ENCODE measurements at regions not wholly inside any gene's neighbourhood (a gene's known extent, or its start where the extent isn't known, plus 50 kb on each side); places are given as distances from the start of the nearest gene placed in this dataset.

DNA sequence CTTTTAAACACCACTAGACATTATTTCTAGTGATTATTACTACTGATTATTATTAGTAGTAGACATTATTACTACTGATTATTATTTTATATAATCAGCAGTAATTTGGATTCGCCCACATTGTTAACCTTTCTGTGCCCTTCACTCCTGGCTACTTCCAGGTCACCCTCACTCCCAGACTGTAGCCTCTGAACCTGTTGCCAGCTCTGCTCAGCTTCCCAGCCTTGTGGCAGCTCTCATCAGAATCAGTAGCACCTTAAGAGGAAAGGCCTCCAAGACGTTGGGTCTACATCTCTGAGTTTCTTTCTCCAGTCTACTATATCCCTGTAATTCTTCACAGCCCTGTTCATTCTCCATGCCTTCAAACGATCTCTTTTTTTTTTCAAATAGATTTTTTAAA is 137.0 kb downstream of the KATNIP start:
- Histone ChIP-seq H3K27ac (ENCODE audit: low read depth in 1 of 2, low read length in 2 of 2) (no peak overlapping the region), H3K4me1 (ENCODE audit: control insufficient read depth in 1 of 2, insufficient read depth in 2 of 2, low read length in 2 of 2) (no peaks in the 10 kb centered on the region), H3K9me3 (replicated peaks in 1 of 2; ENCODE audit: control insufficient read depth in 1 of 2, insufficient read depth in 1 of 2, low read length in 2 of 2) (no peaks in the 10 kb centered on the region), H3K4me3 (replicated peaks in 1 of 3; ENCODE audit: low read depth in 2 of 3, low read length in 3 of 3) (no peak overlapping the region), H3K27me3 (ENCODE audit: control insufficient read depth in 2 of 2, insufficient read depth in 2 of 2, low read length in 2 of 2) (no peaks in the 10 kb centered on the region), H3K9ac (ENCODE audit: insufficient read depth, low read length, poor library complexity, severe bottlenecking) (no peak overlapping the region), H3K36me3 (replicated peaks in 1 of 2; ENCODE audit: control insufficient read depth in 1 of 2, insufficient read depth in 2 of 2, low read length in 2 of 2) (peaks cover 4 to 22% of the 10 kb centered on the region in 2 donors), H3K79me2 (ENCODE audit: insufficient read depth, low read length) (no peaks in the 10 kb centered on the region), H4K20me1 (ENCODE audit: insufficient read depth, low read length) (no peaks in the 10 kb centered on the region), H3K4me2 (replicated peaks; ENCODE audit: extremely low read depth, low read length, poor library complexity, severe bottlenecking) (no peak overlapping the region), H2AFZ (ENCODE audit: insufficient read depth, low read depth, low read length, poor library complexity, severe bottlenecking) (no peak overlapping the region)
- no peak for TF ChIP-seq CTCF (IDR thresholded peaks at IDR 0.05)
- Mint-ChIP-seq H3K36me3 (peaks cover 18 to 20% of the 10 kb centered on the region in 2 donors), H3K4me3 (no peak overlapping the region), H3K4me1 (no peaks in the 10 kb centered on the region), H3K27me3 (ENCODE audit: low read depth in 3 of 3) (no peaks in the 10 kb centered on the region), H3K9me3 (no peaks in the 10 kb centered on the region), H3K27ac (peak overlapping the region in 1 of 7 donors; percentile 25)
- WGBS (ENCODE audit: insufficient coverage), result 100% methylated on average over 1 of the region's 3 CpGs
- no peak for DNase-seq
- intact Hi-C loops (cut with micrococcal nuclease), result no loop called here

- peaks cover 3 to 15% of the 10 kb centered on the region in 2 donors for H3K36me3 ChIP-seq (replicated peaks in 1 of 2; ENCODE audit: control insufficient read depth in 1 of 2, insufficient read depth in 2 of 2, low read length in 2 of 2)
- H2AFZ ChIP-seq (ENCODE audit: insufficient read depth, low read depth, low read length, poor library complexity, severe bottlenecking), result no peak overlapping the region
- H3K4me2 ChIP-seq (replicated peaks; ENCODE audit: extremely low read depth, low read length, poor library complexity, severe bottlenecking), result no peak overlapping the region
- Mint-ChIP-seq H3K27me3 (ENCODE audit: low read depth in 3 of 3) (peaks cover 0 to under 1% (median 0%) of the 10 kb centered on the region in 3 donors), H3K4me3 (no peak overlapping the region), H3K4me1 (no peaks in the 10 kb centered on the region), H3K27ac (no peak overlapping the region), H3K9me3 (no peaks in the 10 kb centered on the region), H3K36me3 (peaks cover 11 to 13% of the 10 kb centered on the region in 2 donors)
- no peaks in the 10 kb centered on the region for H3K9me3 ChIP-seq (replicated peaks in 1 of 2; ENCODE audit: control insufficient read depth in 1 of 2, insufficient read depth in 1 of 2, low read length in 2 of 2)
- H3K79me2 ChIP-seq (ENCODE audit: insufficient read depth, low read length), result no peaks in the 10 kb centered on the region
- no peaks in the 10 kb centered on the region for H4K20me1 ChIP-seq (ENCODE audit: insufficient read depth, low read length)
- no peak overlapping the region for H3K9ac ChIP-seq (ENCODE audit: insufficient read depth, low read length, poor library complexity, severe bottlenecking)
- no peak overlapping the region for H3K27ac ChIP-seq (ENCODE audit: low read depth in 1 of 2, low read length in 2 of 2)
- H3K27me3 ChIP-seq (ENCODE audit: control insufficient read depth in 2 of 2, insufficient read depth in 2 of 2, low read length in 2 of 2), result no peaks in the 10 kb centered on the region
- no peak for TF ChIP-seq CTCF (IDR thresholded peaks at IDR 0.05)
- intact Hi-C loops (cut with micrococcal nuclease), result no loop called here
- H3K4me3 ChIP-seq (replicated peaks in 1 of 3; ENCODE audit: low read depth in 2 of 3, low read length in 3 of 3), result no peak overlapping the region
- DNase-seq, result no peak
- WGBS (ENCODE audit: insufficient coverage), result no CpG with 5 or more reads among the region's 2 CpGs
- H3K4me1 ChIP-seq (ENCODE audit: control insufficient read depth in 1 of 2, insufficient read depth in 2 of 2, low read length in 2 of 2), result no peaks in the 10 kb centered on the region
These were observed 137.7 kb downstream of the KATNIP start for GRCh38 chr16:27687605-27688004.

All from CD14-positive monocyte (primary cell).